Esophagus squamous epithelium (tissue), 5 donors: ENCODE measurements at regions not wholly inside any gene's neighbourhood (a gene's known extent, or its start where the extent isn't known, plus 50 kb on each side); places are given as distances from the start of the nearest gene placed in this dataset.

Source experiments
- DNase-seq: peaks from one replicate; lab custom pipeline; 2025; lab: John Stamatoyannopoulos, UW
- H3K27ac ChIP-seq, 4 donors: fragments of 200-600 bp; sonication (generic); one replicate each; pipeline ENCODE4 v1.5.1; 2016 to 2019; ENCODE audit warnings: mild to moderate bottlenecking in 1 of 4
- H3K27me3 ChIP-seq, 4 donors: fragments of 200-600 bp; sonication (generic); 1 replicate in 3 of 4; 2 replicates in 1 of 4; pipeline versions ENCODE4 v1.5.1 to v1.6.0; 2017 to 2021; ENCODE audit warnings: antibody characterized with exemption in 1 of 4
- H3K36me3 ChIP-seq, 3 donors: fragments of 200-600 bp; sonication (generic); one replicate each; pipeline ENCODE4 v1.5.1; 2016 to 2019
- H3K4me1 ChIP-seq, 3 donors: fragments of 200-600 bp; sonication (generic); one replicate each; pipeline ENCODE4 v1.5.1; 2017 to 2019
- H3K4me3 ChIP-seq, 4 donors: fragments of 200-600 bp; sonication (generic); 1 replicate in 3 of 4; 2 replicates in 1 of 4; pipeline ENCODE4 v1.5.1; 2016 to 2019; ENCODE audit warnings: mild to moderate bottlenecking in 2 of 4, moderate library complexity in 1 of 4
- H3K9me3 ChIP-seq, 3 donors: fragments of 200-600 bp; sonication (generic); one replicate each; pipeline ENCODE4 v1.5.1; 2016 to 2019
- POLR2A ChIP-seq, 4 donors: fragments of 450-650 bp; IDR thresholded peaks; one replicate each; pipeline ENCODE4 v1.6.1; 2017; ENCODE audit warnings: antibody characterized with exemption in 4 of 4, mild to moderate bottlenecking in 4 of 4, moderate library complexity in 3 of 4
- WGBS, 2 donors: methylation state at CpG; one replicate each; pipeline ENCODE4 v1.1.5; 2018; 5-methylcytosine and 5-hydroxymethylcytosine counted together
- intact Hi-C: fragments of 100-400 bp; cut with DNase I; formaldehyde crosslinking; loops from one replicate; pipeline ENCODE4 v1.15.0; 2022
- TF ChIP-seq, protein P1 (sequence below), 6 experiments: fragments of 450-650 bp in 4 of 6; fragments of 200-600 bp in 2 of 6; sonication (generic) in 2 of 6; IDR thresholded peaks; one replicate each; pipeline ENCODE4 v1.5.1; 2016 to 2019; ENCODE audit warnings: antibody characterized with exemption in 6 of 6, mild to moderate bottlenecking in 4 of 6, moderate library complexity in 4 of 6
- donor health status: DM: yes; HTN: yes; CAD: no.

DNA sequence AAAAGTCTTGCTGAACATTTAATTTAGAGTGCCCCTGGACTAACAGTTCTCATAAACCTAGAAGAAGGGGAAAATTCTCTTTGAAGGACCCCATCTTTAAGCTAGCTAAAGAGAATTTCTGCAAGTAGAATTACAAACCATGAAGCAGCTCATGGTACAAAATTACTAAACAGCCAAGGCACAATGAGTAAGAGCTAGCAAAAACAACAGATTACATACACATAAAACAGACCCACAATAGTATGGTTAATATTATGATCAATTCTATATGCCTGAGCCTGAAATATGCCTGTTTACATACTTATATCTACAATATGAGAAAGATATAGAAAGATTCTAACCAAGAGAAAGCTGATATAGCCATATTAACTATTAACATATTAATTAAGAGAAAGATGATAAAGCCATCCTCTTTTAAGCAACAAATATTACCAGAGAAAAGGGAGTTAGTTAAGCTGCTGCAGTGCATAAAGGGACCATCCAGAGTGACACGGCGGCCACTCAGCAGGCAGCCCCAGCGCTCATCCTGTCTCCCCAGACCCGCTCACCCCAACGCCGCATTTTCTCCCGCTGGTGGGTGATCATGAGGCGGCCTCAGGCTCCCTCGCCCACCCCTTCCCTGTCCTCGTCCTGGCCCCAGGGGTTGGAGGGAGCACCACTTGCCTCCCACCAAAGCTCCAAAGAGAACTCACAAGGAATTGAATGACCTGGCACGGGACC lies 98.4 kb upstream of the CARMIL1 start:
- Histone ChIP-seq H3K9me3 (no peaks in the 10 kb centered on the region), H3K36me3 (no peaks in the 10 kb centered on the region), H3K4me3 (no peak overlapping the region), H3K4me1 (peaks cover 0 to 17% (median 6%) of the 10 kb centered on the region in 3 donors), H3K27me3 (no peaks in the 10 kb centered on the region), H3K27ac (peak overlapping the region in 3 of 4 donors; percentile 30 to 67 (median 59))
- WGBS, 2 donors: 89 to 92% methylated on average over 8 to 11 of the region's 11 CpGs
- TF ChIP-seq, protein P1, sequence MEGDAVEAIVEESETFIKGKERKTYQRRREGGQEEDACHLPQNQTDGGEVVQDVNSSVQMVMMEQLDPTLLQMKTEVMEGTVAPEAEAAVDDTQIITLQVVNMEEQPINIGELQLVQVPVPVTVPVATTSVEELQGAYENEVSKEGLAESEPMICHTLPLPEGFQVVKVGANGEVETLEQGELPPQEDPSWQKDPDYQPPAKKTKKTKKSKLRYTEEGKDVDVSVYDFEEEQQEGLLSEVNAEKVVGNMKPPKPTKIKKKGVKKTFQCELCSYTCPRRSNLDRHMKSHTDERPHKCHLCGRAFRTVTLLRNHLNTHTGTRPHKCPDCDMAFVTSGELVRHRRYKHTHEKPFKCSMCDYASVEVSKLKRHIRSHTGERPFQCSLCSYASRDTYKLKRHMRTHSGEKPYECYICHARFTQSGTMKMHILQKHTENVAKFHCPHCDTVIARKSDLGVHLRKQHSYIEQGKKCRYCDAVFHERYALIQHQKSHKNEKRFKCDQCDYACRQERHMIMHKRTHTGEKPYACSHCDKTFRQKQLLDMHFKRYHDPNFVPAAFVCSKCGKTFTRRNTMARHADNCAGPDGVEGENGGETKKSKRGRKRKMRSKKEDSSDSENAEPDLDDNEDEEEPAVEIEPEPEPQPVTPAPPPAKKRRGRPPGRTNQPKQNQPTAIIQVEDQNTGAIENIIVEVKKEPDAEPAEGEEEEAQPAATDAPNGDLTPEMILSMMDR (IDR thresholded peaks at IDR 0.05): no peak
- no peak for TF ChIP-seq POLR2A (IDR thresholded peaks at IDR 0.05)
- intact Hi-C loops: no loop called here
- DNase-seq: no peak

DNA sequence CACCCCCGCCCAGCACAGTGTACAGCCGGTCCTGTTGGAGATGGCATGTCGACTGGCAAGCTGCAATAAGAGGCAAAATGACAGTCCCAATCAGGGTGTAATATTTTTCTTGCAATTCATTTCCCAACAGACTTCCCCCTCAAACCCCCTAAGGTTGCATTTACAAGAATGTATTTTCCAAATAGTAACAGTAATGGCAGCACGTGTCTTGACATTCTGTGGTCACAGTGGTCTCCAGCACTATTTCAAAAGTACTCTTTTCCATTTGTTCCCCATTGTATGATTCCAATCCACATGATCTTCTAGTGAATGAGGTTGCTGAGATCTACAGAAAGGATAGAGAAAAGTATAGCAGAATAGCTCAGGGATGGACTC lies 97.8 kb upstream of the CARMIL1 start:
- Histone ChIP-seq H3K4me1 (peaks cover 0 to 12% (median 6%) of the 10 kb centered on the region in 3 donors), H3K9me3 (no peaks in the 10 kb centered on the region), H3K4me3 (no peak overlapping the region), H3K36me3 (no peaks in the 10 kb centered on the region), H3K27me3 (no peaks in the 10 kb centered on the region), H3K27ac (no peak overlapping the region)
- DNase-seq: no peak
- 22 to 65% methylated on average over 2 to 3 of the region's 4 CpGs for WGBS, 2 donors
- intact Hi-C loops: no loop called here
- TF ChIP-seq, protein P1 (IDR thresholded peaks at IDR 0.05): no peak
- TF ChIP-seq POLR2A (IDR thresholded peaks at IDR 0.05): no peak

DNA sequence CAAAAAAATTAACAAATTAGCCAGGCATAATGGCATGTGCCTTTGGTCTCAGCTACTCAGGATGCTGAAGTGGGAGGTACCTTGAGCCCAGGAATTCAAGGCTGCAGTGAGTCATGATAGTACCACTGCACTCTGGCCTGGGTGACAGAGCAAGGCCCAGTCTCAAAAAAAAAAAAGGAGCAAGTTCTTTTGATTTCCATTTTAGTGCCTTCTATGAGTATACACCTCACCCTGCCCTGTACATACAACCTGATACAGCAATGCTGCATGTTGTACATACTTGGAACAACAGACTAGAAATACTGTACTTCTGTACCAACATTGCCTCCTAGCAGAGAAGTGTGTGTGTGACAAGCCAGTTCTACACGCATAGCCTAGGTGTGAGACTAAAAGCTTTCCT lies 97.3 kb upstream of the CARMIL1 start:
- Histone ChIP-seq H3K27me3 (no peaks in the 10 kb centered on the region), H3K9me3 (no peaks in the 10 kb centered on the region), H3K4me1 (peaks cover 0 to 9% (median 6%) of the 10 kb centered on the region in 3 donors), H3K27ac (no peak overlapping the region), H3K36me3 (no peaks in the 10 kb centered on the region), H3K4me3 (no peak overlapping the region)
- intact Hi-C loops: no loop called here
- 93 to 100% methylated on average over 1 of the region's 1 CpG for WGBS, 2 donors
- TF ChIP-seq POLR2A (IDR thresholded peaks at IDR 0.05): no peak
- TF ChIP-seq, protein P1 (IDR thresholded peaks at IDR 0.05): no peak
- no peak for DNase-seq

DNA sequence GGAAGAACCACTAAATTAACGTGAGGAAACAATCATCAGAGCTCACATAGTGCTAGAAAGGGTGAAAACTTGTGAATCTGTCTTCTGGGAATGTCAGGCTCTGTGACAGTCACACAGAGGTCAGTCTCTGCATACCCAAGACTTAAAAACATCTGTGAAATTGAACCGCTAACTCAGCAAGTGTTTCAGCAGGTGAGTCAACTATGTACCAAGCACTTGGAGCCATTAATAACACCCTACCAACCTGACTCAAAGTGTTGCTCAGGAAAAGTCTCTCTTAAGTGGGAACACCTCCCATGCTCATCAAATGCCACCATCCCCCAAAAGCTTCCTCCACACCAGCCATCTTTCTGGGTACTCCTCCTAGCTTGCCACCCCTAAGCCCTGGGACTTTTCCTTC lies 92.3 kb upstream of the CARMIL1 start:
- no peak for DNase-seq
- H3K27me3 ChIP-seq: no peaks in the 10 kb centered on the region
- H3K9me3 ChIP-seq: no peaks in the 10 kb centered on the region
- H3K4me1 ChIP-seq: peaks cover 0 to 5% (median 1%) of the 10 kb centered on the region in 3 donors
- H3K36me3 ChIP-seq: no peaks in the 10 kb centered on the region
- no peak for TF ChIP-seq POLR2A (IDR thresholded peaks at IDR 0.05)
- TF ChIP-seq, protein P1 (IDR thresholded peaks at IDR 0.05): no peak
- intact Hi-C loops: no loop called here
- no peak overlapping the region for H3K27ac ChIP-seq
- no peak overlapping the region for H3K4me3 ChIP-seq
- 82 to 88% methylated on average over 2 of the region's 2 CpGs for WGBS, 2 donors

DNA sequence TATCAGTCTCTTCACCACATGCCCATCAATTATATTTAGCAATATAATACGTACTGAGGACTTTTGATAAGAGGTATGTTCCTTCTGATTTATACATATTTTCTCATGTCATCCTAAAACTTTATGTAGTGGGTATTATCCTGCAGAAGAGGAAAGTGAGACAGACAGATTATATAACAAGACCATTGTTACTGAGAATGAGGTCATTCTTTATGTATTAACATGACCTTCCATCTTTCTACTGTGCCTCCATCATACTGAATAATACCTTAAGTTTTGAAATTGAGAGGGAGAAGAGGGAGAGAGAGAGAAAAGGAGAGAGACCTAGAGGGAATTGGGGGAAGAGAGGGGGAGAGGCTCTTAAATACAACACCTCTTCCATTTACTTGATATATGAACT lies 90.9 kb upstream of the CARMIL1 start:
- no peaks in the 10 kb centered on the region for H3K36me3 ChIP-seq
- no peaks in the 10 kb centered on the region for H3K9me3 ChIP-seq
- no peak overlapping the region for H3K4me3 ChIP-seq
- H3K27me3 ChIP-seq: no peaks in the 10 kb centered on the region
- 96 to 100% methylated on average over 1 of the region's 1 CpG for WGBS, 2 donors
- no peak for DNase-seq
- intact Hi-C loops: no loop called here
- no peak overlapping the region for H3K27ac ChIP-seq
- TF ChIP-seq, protein P1 (IDR thresholded peaks at IDR 0.05): no peak
- no peak for TF ChIP-seq POLR2A (IDR thresholded peaks at IDR 0.05)
- peaks cover 8 to 18% (median 14%) of the 10 kb centered on the region in 3 donors for H3K4me1 ChIP-seq
